Ascending aorta (tissue), 2 donors: ENCODE measurements at regions not wholly inside any gene's neighbourhood (a gene's known extent, or its start where the extent isn't known, plus 50 kb on each side); places are given as distances from the start of the nearest gene placed in this dataset.

Source experiments
- DNase-seq, 2 donors: peaks; one replicate each; pipeline ENCODE4 v3.0.0-alpha.2; 2019; ENCODE audit warnings: low spot score in 2 of 2
- H3K27ac ChIP-seq, 2 donors: fragments of 200-600 bp; sonication (generic); one replicate each; pipeline ENCODE4 v1.5.1; 2016 to 2017; ENCODE audit warnings: mild to moderate bottlenecking in 1 of 2
- H3K27me3 ChIP-seq: fragments of 200-600 bp; sonication (generic); one replicate; pipeline ENCODE4 v1.5.1; 2017
- H3K36me3 ChIP-seq, 2 donors: fragments of 200-600 bp; sonication (generic); one replicate each; pipeline ENCODE4 v1.5.1; 2016
- H3K4me1 ChIP-seq, 2 donors: fragments of 200-600 bp; sonication (generic); one replicate each; pipeline ENCODE4 v1.5.1; 2016 to 2017; ENCODE audit warnings: mild to moderate bottlenecking in 1 of 2
- H3K4me3 ChIP-seq, 2 donors: fragments of 200-600 bp; sonication (generic); one replicate each; pipeline ENCODE4 v1.5.1; 2016 to 2017; ENCODE audit warnings: mild to moderate bottlenecking in 1 of 2
- H3K9me3 ChIP-seq, 2 donors: fragments of 200-600 bp; sonication (generic); one replicate each; pipeline ENCODE4 v1.5.1; 2016
- intact Hi-C: fragments of 100-400 bp; cut with DNase I; formaldehyde crosslinking; loops from one replicate; pipeline ENCODE4 v1.15.1; 2023
- TF ChIP-seq, protein P1 (sequence below), 3 experiments: fragments of 200-600 bp in 2 of 3; fragments of 450-650 bp in 1 of 3; sonication (generic) in 2 of 3; IDR thresholded peaks; one replicate each; pipeline ENCODE4 v1.5.1; 2016 to 2019; ENCODE audit warnings: antibody characterized with exemption in 3 of 3, mild to moderate bottlenecking in 1 of 3, moderate library complexity in 1 of 3

DNA sequence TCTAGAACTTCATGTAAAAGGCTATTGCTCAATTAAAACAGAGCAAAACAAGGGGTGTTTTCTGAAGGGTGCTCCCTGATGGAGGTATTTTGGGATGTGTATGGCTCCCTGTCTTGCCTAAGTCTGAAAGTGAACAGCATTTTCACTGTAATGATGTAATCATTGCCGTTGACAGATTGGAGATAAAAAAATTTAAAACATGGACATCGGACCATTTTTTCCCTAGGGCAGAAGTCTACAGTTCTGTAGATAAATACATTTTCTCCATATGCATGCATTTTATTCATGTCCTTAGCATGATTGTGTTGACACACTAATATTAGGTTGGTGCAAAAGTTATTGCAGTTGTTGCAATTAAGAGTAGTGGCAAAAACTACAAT, 85.1 kb upstream of the ATXN1 start:
- DNase-seq, result no peak
- TF ChIP-seq, protein P1, sequence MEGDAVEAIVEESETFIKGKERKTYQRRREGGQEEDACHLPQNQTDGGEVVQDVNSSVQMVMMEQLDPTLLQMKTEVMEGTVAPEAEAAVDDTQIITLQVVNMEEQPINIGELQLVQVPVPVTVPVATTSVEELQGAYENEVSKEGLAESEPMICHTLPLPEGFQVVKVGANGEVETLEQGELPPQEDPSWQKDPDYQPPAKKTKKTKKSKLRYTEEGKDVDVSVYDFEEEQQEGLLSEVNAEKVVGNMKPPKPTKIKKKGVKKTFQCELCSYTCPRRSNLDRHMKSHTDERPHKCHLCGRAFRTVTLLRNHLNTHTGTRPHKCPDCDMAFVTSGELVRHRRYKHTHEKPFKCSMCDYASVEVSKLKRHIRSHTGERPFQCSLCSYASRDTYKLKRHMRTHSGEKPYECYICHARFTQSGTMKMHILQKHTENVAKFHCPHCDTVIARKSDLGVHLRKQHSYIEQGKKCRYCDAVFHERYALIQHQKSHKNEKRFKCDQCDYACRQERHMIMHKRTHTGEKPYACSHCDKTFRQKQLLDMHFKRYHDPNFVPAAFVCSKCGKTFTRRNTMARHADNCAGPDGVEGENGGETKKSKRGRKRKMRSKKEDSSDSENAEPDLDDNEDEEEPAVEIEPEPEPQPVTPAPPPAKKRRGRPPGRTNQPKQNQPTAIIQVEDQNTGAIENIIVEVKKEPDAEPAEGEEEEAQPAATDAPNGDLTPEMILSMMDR (IDR thresholded peaks at IDR 0.05), result no peak
- H3K36me3 ChIP-seq, result no peaks in the 10 kb centered on the region
- no peaks in the 10 kb centered on the region for H3K4me1 ChIP-seq
- H3K9me3 ChIP-seq, result no peaks in the 10 kb centered on the region
- H3K27ac ChIP-seq, result no peak overlapping the region
- H3K4me3 ChIP-seq, result no peak overlapping the region
- intact Hi-C loops, result no loop called here
- H3K27me3 ChIP-seq, result no peaks in the 10 kb centered on the region

DNA sequence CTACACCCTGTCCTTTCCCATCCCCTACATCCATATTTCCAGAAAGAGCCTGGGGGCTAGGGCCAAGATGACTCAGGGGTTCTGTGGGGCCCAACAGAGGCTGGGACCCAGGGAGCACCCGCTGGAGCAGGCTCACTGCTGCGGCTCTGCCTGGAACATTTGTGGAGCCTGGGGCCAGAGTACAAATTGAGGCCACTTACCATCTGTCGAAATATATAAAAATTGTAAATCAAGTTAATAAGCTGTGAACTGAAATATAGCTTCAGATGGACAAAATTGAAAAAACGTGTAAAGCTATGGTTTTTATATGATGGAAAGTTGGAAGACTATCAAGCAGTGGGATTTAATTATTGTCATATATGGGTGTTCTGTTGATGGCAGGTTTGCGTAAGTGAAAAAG, 82.9 kb upstream of the ATXN1 start:
- Histone ChIP-seq H3K4me3 (no peak overlapping the region), H3K27me3 (no peaks in the 10 kb centered on the region), H3K9me3 (no peaks in the 10 kb centered on the region), H3K36me3 (no peaks in the 10 kb centered on the region), H3K4me1 (no peaks in the 10 kb centered on the region), H3K27ac (no peak overlapping the region)
- no peak for DNase-seq
- TF ChIP-seq, protein P1 (IDR thresholded peaks at IDR 0.05), result no peak
- intact Hi-C loops, result no loop called here

DNA sequence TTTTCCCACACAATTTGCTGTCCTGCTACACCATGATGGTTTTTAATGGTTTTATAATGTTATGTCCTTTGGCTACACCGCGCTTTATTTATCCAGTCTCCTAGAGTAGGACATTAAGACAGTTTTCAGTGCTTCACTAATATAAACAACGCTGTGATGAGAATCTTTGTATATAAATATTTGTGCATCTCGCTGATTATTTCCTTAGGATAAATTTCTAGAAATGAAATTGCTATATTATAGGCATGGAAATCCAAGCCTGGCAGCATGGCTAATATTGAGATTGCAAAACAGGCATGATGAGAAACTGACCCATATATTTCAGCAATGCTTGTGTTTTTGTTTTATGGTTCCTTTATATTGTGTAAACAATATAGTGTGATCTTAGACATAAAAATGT, 81.4 kb upstream of the ATXN1 start:
- TF ChIP-seq, protein P1 (IDR thresholded peaks at IDR 0.05), result no peak
- H3K36me3 ChIP-seq, result no peaks in the 10 kb centered on the region

DNA sequence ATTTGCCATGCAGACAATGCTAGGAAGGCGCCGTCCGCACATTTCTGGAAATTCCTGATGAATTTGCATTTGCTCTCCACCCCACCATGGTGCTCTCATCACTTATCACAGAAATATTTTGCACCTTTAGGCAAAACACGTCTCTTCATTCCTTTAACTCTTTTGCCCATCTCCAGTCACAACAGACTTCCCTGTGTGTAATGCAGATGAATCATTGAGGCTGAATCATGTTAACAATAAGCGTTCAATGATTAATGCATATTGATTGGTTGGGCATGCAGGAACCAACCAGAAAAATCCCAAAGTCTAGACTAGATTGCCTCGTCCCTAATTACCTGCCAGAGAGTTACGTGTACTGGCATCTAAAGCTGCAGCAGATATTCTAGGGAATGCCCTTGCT, 80.0 kb upstream of the ATXN1 start:
- Histone ChIP-seq H3K9me3 (no peaks in the 10 kb centered on the region), H3K27me3 (no peaks in the 10 kb centered on the region), H3K4me1 (no peaks in the 10 kb centered on the region), H3K4me3 (no peak overlapping the region), H3K36me3 (no peaks in the 10 kb centered on the region), H3K27ac (no peak overlapping the region)
- DNase-seq, result no peak
- TF ChIP-seq, protein P1 (IDR thresholded peaks at IDR 0.05), result no peak
- intact Hi-C loops, result no loop called here

More for the DNA sequence above, 81.4 kb upstream of the ATXN1 start:
- Histone ChIP-seq H3K27me3 (no peaks in the 10 kb centered on the region), H3K4me3 (no peak overlapping the region), H3K9me3 (no peaks in the 10 kb centered on the region), H3K4me1 (no peaks in the 10 kb centered on the region), H3K27ac (no peak overlapping the region)
- DNase-seq, result no peak
- intact Hi-C loops, result no loop called here

DNA sequence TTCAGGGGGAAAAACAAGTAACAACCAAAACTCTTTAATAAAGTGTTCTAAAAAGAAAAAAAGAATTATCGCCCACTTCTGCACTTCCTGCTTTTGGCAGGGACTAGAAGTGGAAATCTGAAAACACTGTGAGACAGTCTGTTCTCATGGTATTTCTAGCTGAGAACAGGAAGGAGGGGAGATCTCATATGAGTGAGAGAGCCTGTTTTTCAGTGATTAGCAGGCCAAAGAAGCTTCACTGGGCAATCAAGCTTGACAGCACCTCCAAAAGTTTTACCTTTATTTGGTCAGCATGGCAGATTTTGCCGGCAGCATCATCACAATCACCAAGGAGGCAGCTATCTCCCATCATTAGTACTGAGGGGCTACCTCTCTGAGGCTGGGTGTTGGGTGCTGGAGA, 79.5 kb upstream of the ATXN1 start:
- Histone ChIP-seq H3K27me3 (no peaks in the 10 kb centered on the region), H3K36me3 (no peaks in the 10 kb centered on the region), H3K4me3 (no peak overlapping the region), H3K9me3 (no peaks in the 10 kb centered on the region), H3K4me1 (no peaks in the 10 kb centered on the region), H3K27ac (no peak overlapping the region)
- intact Hi-C loops, result no loop called here
- TF ChIP-seq, protein P1 (IDR thresholded peaks at IDR 0.05), result no peak
- no peak for DNase-seq

DNA sequence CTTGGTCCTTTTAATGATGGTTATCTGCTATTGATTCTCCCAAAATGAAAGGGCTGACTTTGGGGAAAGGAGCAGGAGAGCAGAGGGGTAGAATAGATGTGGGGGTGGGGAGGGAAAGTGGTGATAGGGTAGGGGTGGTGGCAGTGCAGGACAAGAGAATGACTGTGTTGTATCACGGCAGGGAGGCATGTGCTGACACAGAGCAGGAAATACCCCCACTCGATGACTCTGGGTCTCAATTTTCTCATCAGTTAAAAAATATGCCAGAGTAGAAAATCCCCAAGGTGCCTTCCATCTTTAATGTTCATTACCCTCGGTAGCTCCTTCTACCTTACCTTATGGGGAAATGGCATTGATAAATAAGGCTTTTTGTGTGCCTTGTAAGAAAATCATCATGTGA, 79.0 kb upstream of the ATXN1 start:
- Histone ChIP-seq H3K4me1 (no peaks in the 10 kb centered on the region), H3K27me3 (no peaks in the 10 kb centered on the region), H3K9me3 (no peaks in the 10 kb centered on the region), H3K4me3 (no peak overlapping the region), H3K36me3 (no peaks in the 10 kb centered on the region), H3K27ac (no peak overlapping the region)
- TF ChIP-seq, protein P1 (IDR thresholded peaks at IDR 0.05), result no peak
- intact Hi-C loops, result no loop called here
- no peak for DNase-seq
